Liver (tissue), 2 donors: ENCODE measurements at regions not wholly inside any gene's neighbourhood (a gene's known extent, or its start where the extent isn't known, plus 50 kb on each side); places are given as distances from the start of the nearest gene placed in this dataset.

Source experiments
- CTCF ChIP-seq: fragments of 150-350 bp; IDR thresholded peaks from 2 replicates; pipeline ENCODE4 v1.5.1; 2017; ENCODE audit warnings: improper control_type of control experiment, low read depth, low read length; ENCODE audit not compliant: missing input control
- TF ChIP-seq, protein P1 (sequence below): IDR thresholded peaks from 2 replicates; pipeline ENCODE4 v1.6.1; 2016; ENCODE audit warnings: antibody characterized with exemption
- donor health status: healthy.

GRCh38 chr1:17911791-17912190 is 156.7 kb downstream of the ACTL8 start:
- no peak for TF ChIP-seq CTCF
- TF ChIP-seq, protein P1, sequence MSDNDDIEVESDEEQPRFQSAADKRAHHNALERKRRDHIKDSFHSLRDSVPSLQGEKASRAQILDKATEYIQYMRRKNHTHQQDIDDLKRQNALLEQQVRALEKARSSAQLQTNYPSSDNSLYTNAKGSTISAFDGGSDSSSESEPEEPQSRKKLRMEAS: no peak
